Activated CD4-positive, alpha-beta T cell treated with anti-CD3 and anti-CD28 coated beads, Interleukin-2, amount 10 ng/mL, durations not matched to agents 7 days and 5 days (primary cell): ENCODE measurements at regions not wholly inside any gene's neighbourhood (a gene's known extent, or its start where the extent isn't known, plus 50 kb on each side); places are given as distances from the start of the nearest gene placed in this dataset.

Experiments
- CTCF ChIA-PET: fragments of 350-600 bp; sonication (Branson Sonifier 250); formaldehyde crosslinking; loops from one replicate; lab custom pipeline; 2021; ENCODE audit warnings: antibody characterized with exemption; lab: Charles Lee
- POLR2A ChIA-PET: fragments of 350-600 bp; sonication (Branson Sonifier 250); formaldehyde crosslinking; loops from one replicate; lab custom pipeline; 2021; ENCODE audit warnings: antibody characterized with exemption; lab: Charles Lee
- DNase-seq: peaks from one replicate; pipeline ENCODE4 v3.0.0-alpha.2; 2020
- H3K27ac Mint-ChIP-seq: one replicate; pipeline ENCODE4 v1.8.0; 2021; ENCODE audit warnings: mild to moderate bottlenecking, moderate library complexity, mixed read lengths
- H3K27me3 Mint-ChIP-seq: one replicate; pipeline ENCODE4 v1.8.0; 2021; ENCODE audit warnings: mixed read lengths
- H3K36me3 Mint-ChIP-seq: one replicate; pipeline ENCODE4 v1.8.0; 2021; ENCODE audit warnings: low read depth, mixed read lengths
- H3K4me1 Mint-ChIP-seq: one replicate; pipeline ENCODE4 v1.8.0; 2021; ENCODE audit warnings: mixed read lengths
- H3K4me3 Mint-ChIP-seq: one replicate; pipeline ENCODE4 v1.8.0; 2021; ENCODE audit warnings: mild to moderate bottlenecking, moderate library complexity, mixed read lengths
- H3K9me3 Mint-ChIP-seq: one replicate; pipeline ENCODE4 v1.8.0; 2021; ENCODE audit warnings: mixed read lengths

- H3K4me1 Mint-ChIP-seq: no peaks in the 10 kb centered on the region
- H3K27me3 Mint-ChIP-seq: no peaks in the 10 kb centered on the region
- no peak overlapping the region for H3K27ac Mint-ChIP-seq
- peaks cover 6% of the 10 kb centered on the region for H3K9me3 Mint-ChIP-seq
- POLR2A ChIA-PET: no interaction called here
- no peak for DNase-seq
- CTCF ChIA-PET: no interaction called here
- no peak overlapping the region for H3K4me3 Mint-ChIP-seq
- H3K36me3 Mint-ChIP-seq: no peaks in the 10 kb centered on the region
Observed at GRCh38 chr9:82445556-82445955, 457.0 kb downstream of the SPATA31D1 start.

- H3K36me3 Mint-ChIP-seq: no peaks in the 10 kb centered on the region
- no peak overlapping the region for H3K27ac Mint-ChIP-seq
- DNase-seq: no peak
- no peak overlapping the region for H3K4me3 Mint-ChIP-seq
- no peaks in the 10 kb centered on the region for H3K4me1 Mint-ChIP-seq
- H3K9me3 Mint-ChIP-seq: peaks cover 5% of the 10 kb centered on the region
- ChIA-PET CTCF (interaction anchor here (0.9 kb wide), 1 partner anchor 10 kb away, joined by 4 read pairs; no protein-coding TSS in a partner anchor), POLR2A (no interaction called here)
- no peaks in the 10 kb centered on the region for H3K27me3 Mint-ChIP-seq
Observed at GRCh38 chr9:82447343-82447742, 458.8 kb downstream of the SPATA31D1 start.

GRCh38 chr9:82449986-82450385 lies 461.4 kb downstream of the SPATA31D1 start:
- no peak overlapping the region for H3K4me3 Mint-ChIP-seq
- H3K36me3 Mint-ChIP-seq: no peaks in the 10 kb centered on the region
- ChIA-PET POLR2A (no interaction called here), CTCF (no interaction called here)
- H3K4me1 Mint-ChIP-seq: no peaks in the 10 kb centered on the region
- H3K27me3 Mint-ChIP-seq: no peaks in the 10 kb centered on the region
- H3K27ac Mint-ChIP-seq: no peak overlapping the region
- H3K9me3 Mint-ChIP-seq: peaks cover 8% of the 10 kb centered on the region
- no peak for DNase-seq

GRCh38 chr9:82454509-82455190 lies 466.1 kb downstream of the SPATA31D1 start:
- no peak for DNase-seq
- Mint-ChIP-seq H3K27ac (no peak overlapping the region), H3K4me3 (no peak overlapping the region), H3K4me1 (no peaks in the 10 kb centered on the region), H3K9me3 (peaks cover 3% of the 10 kb centered on the region), H3K36me3 (no peaks in the 10 kb centered on the region), H3K27me3 (no peaks in the 10 kb centered on the region)
- ChIA-PET POLR2A (no interaction called here), CTCF (interaction anchor here (1.0 kb wide), 1 partner anchor 26 kb away, joined by 4 read pairs; no protein-coding TSS in a partner anchor)

- Mint-ChIP-seq H3K4me1 (no peaks in the 10 kb centered on the region), H3K4me3 (no peak overlapping the region), H3K9me3 (peaks cover 3% of the 10 kb centered on the region), H3K27ac (no peak overlapping the region), H3K36me3 (no peaks in the 10 kb centered on the region), H3K27me3 (no peaks in the 10 kb centered on the region)
- DNase-seq: no peak
- CTCF ChIA-PET: interaction anchor here (0.9 to 1.1 kb wide), 2 partner anchors 9 to 13 kb away, joined by 3 to 4 read pairs; no protein-coding TSS in a partner anchor
- POLR2A ChIA-PET: no interaction called here
Observed at GRCh38 chr9:82456642-82457041, 468.1 kb downstream of the SPATA31D1 start.

- no peak overlapping the region for H3K27ac Mint-ChIP-seq
- ChIA-PET POLR2A (no interaction called here), CTCF (interaction anchor here (0.9 to 1.1 kb wide), 2 partner anchors 10 to 14 kb away, joined by 3 to 4 read pairs; no protein-coding TSS in a partner anchor)
- H3K9me3 Mint-ChIP-seq: peaks cover 3% of the 10 kb centered on the region
- H3K36me3 Mint-ChIP-seq: no peaks in the 10 kb centered on the region
- H3K4me3 Mint-ChIP-seq: no peak overlapping the region
- DNase-seq: no peak
- no peaks in the 10 kb centered on the region for H3K27me3 Mint-ChIP-seq
- H3K4me1 Mint-ChIP-seq: no peaks in the 10 kb centered on the region
Observed at GRCh38 chr9:82457298-82457697, 468.7 kb downstream of the SPATA31D1 start.

GRCh38 chr9:82457891-82458290 lies 469.3 kb downstream of the SPATA31D1 start:
- H3K4me3 Mint-ChIP-seq: no peak overlapping the region
- CTCF ChIA-PET: interaction anchor here (0.9 kb wide), 1 partner anchor 10 kb away, joined by 4 read pairs; no protein-coding TSS in a partner anchor
- no peaks in the 10 kb centered on the region for H3K27me3 Mint-ChIP-seq
- no peaks in the 10 kb centered on the region for H3K9me3 Mint-ChIP-seq
- H3K36me3 Mint-ChIP-seq: no peaks in the 10 kb centered on the region
- no peak for DNase-seq
- POLR2A ChIA-PET: no interaction called here
- H3K27ac Mint-ChIP-seq: no peak overlapping the region
- H3K4me1 Mint-ChIP-seq: no peaks in the 10 kb centered on the region

- H3K4me3 Mint-ChIP-seq: no peak overlapping the region
- H3K4me1 Mint-ChIP-seq: no peaks in the 10 kb centered on the region
- H3K9me3 Mint-ChIP-seq: no peaks in the 10 kb centered on the region
- no peak overlapping the region for H3K27ac Mint-ChIP-seq
- POLR2A ChIA-PET: no interaction called here
- H3K36me3 Mint-ChIP-seq: no peaks in the 10 kb centered on the region
- CTCF ChIA-PET: no interaction called here
- no peak for DNase-seq
- no peaks in the 10 kb centered on the region for H3K27me3 Mint-ChIP-seq
Observed at GRCh38 chr9:82458296-82458695, 469.7 kb downstream of the SPATA31D1 start.

- Mint-ChIP-seq H3K27me3 (no peaks in the 10 kb centered on the region), H3K27ac (no peak overlapping the region), H3K4me1 (no peaks in the 10 kb centered on the region), H3K9me3 (no peaks in the 10 kb centered on the region), H3K4me3 (no peak overlapping the region), H3K36me3 (no peaks in the 10 kb centered on the region)
- CTCF ChIA-PET: no interaction called here
- POLR2A ChIA-PET: no interaction called here
- no peak for DNase-seq
Observed at GRCh38 chr9:82466616-82467260, 478.2 kb downstream of the SPATA31D1 start.

- Mint-ChIP-seq H3K27ac (no peak overlapping the region), H3K36me3 (no peaks in the 10 kb centered on the region), H3K27me3 (no peaks in the 10 kb centered on the region), H3K4me1 (no peaks in the 10 kb centered on the region), H3K9me3 (no peaks in the 10 kb centered on the region), H3K4me3 (no peak overlapping the region)
- CTCF ChIA-PET: no interaction called here
- no peak for DNase-seq
- POLR2A ChIA-PET: no interaction called here
Observed at GRCh38 chr9:82467436-82467835, 478.9 kb downstream of the SPATA31D1 start.

GRCh38 chr9:82474235-82474634 lies 485.7 kb downstream of the SPATA31D1 start:
- H3K4me1 Mint-ChIP-seq: no peaks in the 10 kb centered on the region
- H3K9me3 Mint-ChIP-seq: no peaks in the 10 kb centered on the region
- H3K36me3 Mint-ChIP-seq: no peaks in the 10 kb centered on the region
- H3K4me3 Mint-ChIP-seq: no peak overlapping the region
- no peaks in the 10 kb centered on the region for H3K27me3 Mint-ChIP-seq
- no peak for DNase-seq
- no peak overlapping the region for H3K27ac Mint-ChIP-seq
- ChIA-PET CTCF (no interaction called here), POLR2A (no interaction called here)

- CTCF ChIA-PET: no interaction called here
Observed at GRCh38 chr9:82475584-82476301, 487.2 kb downstream of the SPATA31D1 start.

GRCh38 chr9:82480921-82481320 lies 492.3 kb downstream of the SPATA31D1 start:
- H3K27me3 Mint-ChIP-seq: no peaks in the 10 kb centered on the region
- no peak for DNase-seq
- H3K9me3 Mint-ChIP-seq: no peaks in the 10 kb centered on the region
- POLR2A ChIA-PET: no interaction called here
- no peak overlapping the region for H3K4me3 Mint-ChIP-seq
- H3K36me3 Mint-ChIP-seq: no peaks in the 10 kb centered on the region
- CTCF ChIA-PET: interaction anchor here (1.3 kb wide), 1 partner anchor 26 kb away, joined by 4 read pairs; no protein-coding TSS in a partner anchor
- H3K4me1 Mint-ChIP-seq: no peaks in the 10 kb centered on the region
- no peak overlapping the region for H3K27ac Mint-ChIP-seq

More at GRCh38 chr9:82475584-82476301, 487.2 kb downstream of the SPATA31D1 start:
- POLR2A ChIA-PET: no interaction called here
- Mint-ChIP-seq H3K27me3 (no peaks in the 10 kb centered on the region), H3K4me3 (no peak overlapping the region), H3K27ac (no peak overlapping the region), H3K9me3 (no peaks in the 10 kb centered on the region), H3K4me1 (no peaks in the 10 kb centered on the region), H3K36me3 (no peaks in the 10 kb centered on the region)
- no peak for DNase-seq
